Activated T-helper 17 cell treated with anti-CD3 and anti-CD28 coated beads, Interleukin-2, amount 50 U/mL, for 72 hours (primary cell): ENCODE measurements at regions not wholly inside any gene's neighbourhood (a gene's known extent, or its start where the extent isn't known, plus 50 kb on each side); places are given as distances from the start of the nearest gene placed in this dataset.

Experiments used
- ATAC-seq: fragments of 150-1000 bp; cut with Tn5 transposase; replicated peaks from 2 replicates; pipeline ENCODE4 v1.10.0; 2021; ENCODE audit warnings: mild to moderate bottlenecking, moderate library complexity
- H3K27ac Mint-ChIP-seq: one replicate; pipeline ENCODE4 v1.8.0; 2022; ENCODE audit warnings: mixed read lengths
- H3K27me3 Mint-ChIP-seq: one replicate; pipeline ENCODE4 v1.8.0; 2022; ENCODE audit warnings: mixed read lengths
- H3K36me3 Mint-ChIP-seq: one replicate; pipeline ENCODE4 v1.8.0; 2022; ENCODE audit warnings: low read depth, mild to moderate bottlenecking, mixed read lengths
- H3K4me1 Mint-ChIP-seq: one replicate; pipeline ENCODE4 v1.8.0; 2022; ENCODE audit warnings: mixed read lengths
- H3K4me3 Mint-ChIP-seq: one replicate; pipeline ENCODE4 v1.8.0; 2022; ENCODE audit warnings: mild to moderate bottlenecking, mixed read lengths
- H3K9me3 Mint-ChIP-seq: one replicate; pipeline ENCODE4 v1.8.0; 2022; ENCODE audit warnings: mixed read lengths

DNA sequence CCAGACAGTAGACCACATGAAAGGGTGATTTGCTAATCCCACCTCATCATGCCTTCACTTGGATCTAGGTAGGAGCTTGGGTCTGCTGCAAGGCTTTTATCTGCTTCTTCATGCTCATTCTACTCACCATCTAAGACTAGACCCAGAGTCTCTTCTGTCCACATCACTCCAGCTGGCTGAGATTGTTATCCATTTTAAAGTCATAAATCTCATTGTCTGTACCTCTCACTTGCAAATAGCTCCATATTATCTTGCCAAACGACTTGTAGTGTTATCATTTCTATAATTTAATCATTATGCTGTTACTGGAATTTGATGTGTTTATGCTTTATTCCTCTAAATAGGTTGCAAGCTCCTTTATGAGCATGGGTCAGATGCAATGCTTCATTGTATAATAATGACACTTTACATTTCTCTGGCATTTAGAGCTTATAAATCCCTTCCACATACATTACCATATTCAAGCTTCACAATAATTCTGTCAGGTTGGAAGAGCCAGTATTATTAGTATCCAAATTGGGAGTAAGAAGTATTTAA lies 254.2 kb upstream of the SORL1-AS1 start:
- no peak overlapping the region for H3K27ac Mint-ChIP-seq
- H3K27me3 Mint-ChIP-seq, result no peaks in the 10 kb centered on the region
- no peak overlapping the region for H3K4me3 Mint-ChIP-seq
- H3K9me3 Mint-ChIP-seq, result no peaks in the 10 kb centered on the region
- H3K36me3 Mint-ChIP-seq, result no peaks in the 10 kb centered on the region
- H3K4me1 Mint-ChIP-seq, result no peaks in the 10 kb centered on the region
- no peak for ATAC-seq

- no peak overlapping the region for H3K4me3 Mint-ChIP-seq
- no peaks in the 10 kb centered on the region for H3K27me3 Mint-ChIP-seq
- no peaks in the 10 kb centered on the region for H3K4me1 Mint-ChIP-seq
- no peak for ATAC-seq
- no peaks in the 10 kb centered on the region for H3K36me3 Mint-ChIP-seq
- no peak overlapping the region for H3K27ac Mint-ChIP-seq
- H3K9me3 Mint-ChIP-seq, result no peaks in the 10 kb centered on the region
Measured at GRCh38 chr11:121703201-121703600, 250.4 kb upstream of the SORL1-AS1 start.

DNA sequence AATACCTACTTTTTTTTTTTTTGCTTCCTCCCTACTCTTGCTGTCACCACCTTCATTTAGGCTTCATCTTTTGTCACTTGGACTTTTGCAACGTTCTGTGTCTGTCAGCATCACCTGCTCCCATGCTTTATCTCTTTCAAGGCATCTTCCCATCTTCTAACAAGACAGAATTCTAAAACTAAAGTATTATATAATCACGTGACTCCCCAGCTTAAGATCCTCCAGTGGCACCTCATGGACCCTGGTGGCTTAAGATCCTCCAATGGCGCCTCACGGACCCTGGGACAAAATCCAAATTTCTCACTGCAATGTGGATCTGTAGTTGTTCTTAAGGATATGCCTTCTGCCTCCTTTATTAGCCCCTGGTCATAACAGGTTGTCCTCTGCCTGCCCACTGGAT lies 248.2 kb upstream of the SORL1-AS1 start:
- Mint-ChIP-seq H3K27me3 (no peaks in the 10 kb centered on the region), H3K36me3 (no peaks in the 10 kb centered on the region), H3K4me1 (no peaks in the 10 kb centered on the region), H3K4me3 (no peak overlapping the region), H3K27ac (no peak overlapping the region), H3K9me3 (no peaks in the 10 kb centered on the region)
- ATAC-seq, result no peak

- H3K9me3 Mint-ChIP-seq, result no peaks in the 10 kb centered on the region
- H3K4me3 Mint-ChIP-seq, result no peak overlapping the region
- H3K27me3 Mint-ChIP-seq, result no peaks in the 10 kb centered on the region
- H3K36me3 Mint-ChIP-seq, result no peaks in the 10 kb centered on the region
- H3K27ac Mint-ChIP-seq, result no peak overlapping the region
- no peaks in the 10 kb centered on the region for H3K4me1 Mint-ChIP-seq
- no peak for ATAC-seq
Measured at GRCh38 chr11:121699801-121700200, 247.0 kb upstream of the SORL1-AS1 start.

DNA sequence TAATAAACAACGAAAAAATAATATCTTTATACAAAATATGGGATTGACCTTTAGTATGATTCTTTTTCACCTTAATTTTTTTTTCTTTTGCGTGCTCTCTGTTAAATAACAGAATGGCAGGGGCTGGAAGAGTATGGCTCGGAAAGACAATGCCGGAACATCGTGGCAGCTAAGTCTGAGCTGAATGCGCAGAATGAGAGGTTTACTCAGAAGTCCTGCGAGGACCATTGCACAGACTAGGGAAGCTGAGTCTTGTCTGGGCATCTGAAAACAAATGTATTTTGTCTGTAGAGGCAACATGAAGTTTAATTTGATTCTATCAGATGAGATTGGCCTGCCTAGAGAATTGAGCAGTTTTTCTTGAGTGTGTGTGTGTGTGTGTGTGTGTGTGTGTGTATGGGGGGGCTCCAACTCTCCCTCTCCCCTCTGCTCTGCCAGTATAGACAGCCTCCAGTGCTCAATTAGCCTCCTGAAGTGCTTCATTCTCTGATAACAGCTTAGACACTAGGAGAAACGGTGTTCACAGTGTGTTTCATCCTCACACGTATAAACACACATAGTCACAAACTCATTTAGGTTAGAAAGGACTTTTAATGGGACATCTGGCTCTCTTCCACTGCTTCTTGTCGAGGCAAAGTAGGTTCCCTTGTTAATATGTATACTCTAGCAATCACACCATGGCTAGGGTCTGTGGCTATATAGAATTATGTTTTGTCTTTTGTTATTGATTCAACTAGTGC lies 244.3 kb upstream of the SORL1-AS1 start:
- ATAC-seq, result no peak
- H3K9me3 Mint-ChIP-seq, result no peaks in the 10 kb centered on the region
- H3K4me1 Mint-ChIP-seq, result no peaks in the 10 kb centered on the region
- H3K4me3 Mint-ChIP-seq, result no peak overlapping the region
- no peaks in the 10 kb centered on the region for H3K27me3 Mint-ChIP-seq
- H3K27ac Mint-ChIP-seq, result no peak overlapping the region
- no peaks in the 10 kb centered on the region for H3K36me3 Mint-ChIP-seq

DNA sequence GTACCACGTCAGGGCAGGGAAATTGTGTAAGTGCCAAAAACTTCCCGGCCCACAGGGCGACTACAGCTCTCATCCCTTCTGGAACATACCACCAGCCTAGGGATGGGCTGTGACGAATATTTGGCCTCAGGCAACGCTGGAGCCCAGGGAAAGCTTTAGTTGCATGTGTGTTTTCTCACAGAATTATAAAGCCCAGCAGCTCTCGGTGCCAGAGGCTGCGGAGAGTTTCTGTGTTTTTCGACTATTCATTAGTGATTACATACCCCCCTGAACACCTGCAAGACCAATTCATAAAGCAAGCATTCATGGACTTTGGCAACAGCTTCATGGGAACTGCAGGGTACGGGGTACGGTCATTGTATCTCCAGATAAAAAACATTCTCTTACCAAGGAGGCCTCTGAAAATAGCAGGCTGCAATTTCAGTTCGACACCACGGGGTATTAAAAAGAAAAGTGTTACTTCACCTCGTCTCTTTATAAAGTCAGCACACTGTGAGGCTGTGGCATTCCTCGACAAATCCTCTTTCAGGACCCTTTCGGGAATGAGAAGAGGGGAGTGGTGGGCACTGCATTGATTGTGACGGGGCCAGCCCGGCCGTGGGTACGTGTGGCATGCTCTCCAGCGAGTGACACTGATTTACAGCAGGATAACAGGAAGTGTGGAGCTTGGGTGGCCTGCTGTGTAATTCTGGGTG lies 243.6 kb upstream of the SORL1-AS1 start:
- Mint-ChIP-seq H3K4me1 (no peaks in the 10 kb centered on the region), H3K27ac (no peak overlapping the region), H3K4me3 (no peak overlapping the region), H3K27me3 (no peaks in the 10 kb centered on the region), H3K36me3 (no peaks in the 10 kb centered on the region), H3K9me3 (no peaks in the 10 kb centered on the region)
- no peak for ATAC-seq

DNA sequence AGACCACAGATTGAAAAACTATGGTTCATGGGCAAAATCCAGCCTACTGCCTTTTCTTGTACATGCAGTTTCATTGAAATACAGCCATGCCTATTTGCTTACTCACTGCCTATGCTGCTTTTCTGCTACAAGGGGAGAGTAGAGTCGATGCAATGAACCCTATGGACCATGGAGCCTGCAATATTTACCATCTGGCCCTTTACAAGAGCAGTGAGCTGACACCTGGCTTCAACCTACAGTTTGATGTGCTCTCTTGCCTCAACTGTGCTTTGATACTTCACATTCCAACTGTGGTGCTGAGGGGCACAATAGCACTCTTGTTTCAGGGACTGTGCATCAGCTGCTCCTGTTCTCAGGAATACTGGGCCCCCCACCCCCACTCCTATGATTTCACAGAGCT lies 239.5 kb upstream of the SORL1-AS1 start:
- Mint-ChIP-seq H3K27ac (no peak overlapping the region), H3K27me3 (no peaks in the 10 kb centered on the region), H3K4me1 (no peaks in the 10 kb centered on the region), H3K9me3 (no peaks in the 10 kb centered on the region), H3K4me3 (no peak overlapping the region), H3K36me3 (no peaks in the 10 kb centered on the region)
- no peak for ATAC-seq

- Mint-ChIP-seq H3K9me3 (no peaks in the 10 kb centered on the region), H3K4me1 (no peaks in the 10 kb centered on the region), H3K27me3 (no peaks in the 10 kb centered on the region), H3K4me3 (no peak overlapping the region), H3K36me3 (no peaks in the 10 kb centered on the region), H3K27ac (no peak overlapping the region)
- ATAC-seq, result no peak
Measured at GRCh38 chr11:121688860-121689614, 236.3 kb upstream of the SORL1-AS1 start.

DNA sequence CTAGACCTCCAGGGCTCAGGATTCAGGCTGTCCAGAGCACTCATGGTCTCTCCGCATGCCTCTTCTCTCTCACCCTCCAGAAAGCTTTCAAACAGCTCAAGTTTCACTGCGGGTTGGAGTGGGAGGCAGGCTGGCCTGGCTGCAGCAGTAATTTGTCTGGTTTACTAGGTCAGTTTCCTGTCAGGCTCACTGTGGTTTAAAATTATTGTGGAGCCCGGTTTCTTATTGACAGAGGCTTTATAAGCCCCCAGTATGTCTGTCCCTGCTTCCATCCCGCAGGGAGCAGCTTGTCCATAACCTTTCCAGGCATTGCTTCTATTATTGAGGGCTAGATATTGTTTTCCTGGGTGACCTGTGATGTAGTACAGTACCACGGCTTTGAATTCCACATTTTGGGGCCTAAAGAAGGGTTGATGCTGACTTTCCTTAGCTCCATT lies 235.3 kb upstream of the SORL1-AS1 start:
- ATAC-seq, result no peak
- H3K27ac Mint-ChIP-seq, result no peak overlapping the region
- no peaks in the 10 kb centered on the region for H3K4me1 Mint-ChIP-seq
- H3K27me3 Mint-ChIP-seq, result no peaks in the 10 kb centered on the region
- no peaks in the 10 kb centered on the region for H3K9me3 Mint-ChIP-seq
- H3K36me3 Mint-ChIP-seq, result no peaks in the 10 kb centered on the region
- no peak overlapping the region for H3K4me3 Mint-ChIP-seq

DNA sequence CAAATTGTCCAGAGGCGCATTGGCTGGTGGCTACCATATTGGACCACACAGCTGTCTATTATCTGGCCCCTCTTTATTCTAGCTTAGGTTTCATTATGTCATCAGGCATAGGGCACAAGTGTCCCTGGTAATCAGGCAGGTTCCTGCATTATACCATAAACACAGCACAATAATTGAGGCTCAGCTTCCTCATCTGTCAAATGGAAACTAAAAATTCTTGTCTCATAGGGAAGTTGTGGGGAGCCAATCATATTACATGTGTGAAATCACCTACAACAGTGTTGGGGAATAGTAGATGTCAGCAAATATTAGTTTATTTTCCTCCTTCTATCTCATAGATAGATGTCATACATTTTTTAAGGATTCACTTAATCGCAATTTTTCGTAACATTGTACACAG lies 231.0 kb upstream of the SORL1-AS1 start:
- Mint-ChIP-seq H3K9me3 (no peaks in the 10 kb centered on the region), H3K36me3 (no peaks in the 10 kb centered on the region), H3K27ac (no peak overlapping the region), H3K4me1 (no peaks in the 10 kb centered on the region), H3K27me3 (no peaks in the 10 kb centered on the region), H3K4me3 (no peak overlapping the region)
- ATAC-seq, result no peak
